Fibroblast of lung (primary cell): ENCODE measurements at regions not wholly inside any gene's neighbourhood (a gene's known extent, or its start where the extent isn't known, plus 50 kb on each side); places are given as distances from the start of the nearest gene placed in this dataset.
"Not testable (repeated sequence)": the region's sequence is repeated elsewhere in the genome, so short reads cannot be mapped to it uniquely, and the experiment has no call there.

Source experiments
- DNase-seq, 2 donors: peaks; one replicate each; pipeline versions ENCODE4 v3.0.0 to v3.0.0-alpha.2; 2010; ENCODE audit warnings: low read depth in 2 of 2
- H2AFZ ChIP-seq: 2 replicates; pipeline ENCODE4 v1.5.1; 2012; ENCODE audit warnings: low read length, control low read depth, inconsistent platforms
- H3K27ac ChIP-seq: 2 replicates; pipeline ENCODE4 v1.5.1; 2011; ENCODE audit warnings: low read length, control low read depth; ENCODE audit not compliant: insufficient read depth
- H3K27me3 ChIP-seq: 2 replicates; pipeline ENCODE4 v1.5.1; 2011; ENCODE audit warnings: mild to moderate bottlenecking, low read length; ENCODE audit not compliant: control insufficient read depth, insufficient read depth
- H3K36me3 ChIP-seq: 2 replicates; pipeline ENCODE4 v1.5.1; 2011; ENCODE audit warnings: low read length; ENCODE audit not compliant: control insufficient read depth, insufficient read depth
- H3K4me1 ChIP-seq: 2 replicates; pipeline ENCODE4 v1.5.1; 2011; ENCODE audit warnings: low read length; ENCODE audit not compliant: control insufficient read depth, insufficient read depth; ENCODE audit errors: extremely low read depth
- H3K4me2 ChIP-seq: 2 replicates; pipeline ENCODE4 v1.5.1; 2011; ENCODE audit warnings: low read length, control low read depth; ENCODE audit not compliant: insufficient read depth; ENCODE audit errors: extremely low read depth
- H3K4me3 ChIP-seq, 4 experiments: fragments of 200-600 bp in 1 of 4; sonication (generic) in 1 of 4; replicated peaks in 1 of 4; 2 replicates each; pipeline ENCODE4 v1.5.1; 2011 to 2016; ENCODE audit warnings: low read length in 4 of 4, low read depth in 3 of 4, mild to moderate bottlenecking in 3 of 4, control low read depth in 2 of 4, inconsistent platforms in 1 of 4, mixed read lengths in 1 of 4; ENCODE audit not compliant: insufficient read depth in 1 of 4; ENCODE audit errors: control extremely low read depth in 1 of 4
- H3K79me2 ChIP-seq: 2 replicates; pipeline ENCODE4 v1.5.1; 2012; ENCODE audit warnings: mild to moderate bottlenecking, low read length, inconsistent platforms; ENCODE audit not compliant: control insufficient read depth, insufficient read depth
- H3K9ac ChIP-seq: 2 replicates; pipeline ENCODE4 v1.5.1; 2011; ENCODE audit warnings: mild to moderate bottlenecking, low read length, control low read depth; ENCODE audit not compliant: insufficient read depth
- H3K9me3 ChIP-seq: 2 replicates; pipeline ENCODE4 v1.5.1; 2012; ENCODE audit warnings: low read depth, low read length; ENCODE audit not compliant: control insufficient read depth, insufficient read depth
- H4K20me1 ChIP-seq: 2 replicates; pipeline ENCODE4 v1.5.1; 2011; ENCODE audit warnings: low read length; ENCODE audit not compliant: control insufficient read depth, insufficient read depth; ENCODE audit errors: extremely low read depth
- EZH2 ChIP-seq: IDR thresholded peaks from 2 replicates; pipeline ENCODE4 v1.5.1; 2012; ENCODE audit warnings: low read length, control low read depth, mild to moderate bottlenecking; ENCODE audit errors: missing control alignments
- TF ChIP-seq, protein P1 (sequence below), 2 donors: IDR thresholded peaks in 1 of 2; conservative IDR thresholded peaks in 1 of 2; 1 replicate in 1 of 2; 2 replicates in 1 of 2; pipeline ENCODE4 v1.5.1; 2011 to 2012; ENCODE audit warnings: low read length in 2 of 2, control low read depth in 1 of 2, inconsistent platforms in 1 of 2, low read depth in 1 of 2, mild to moderate bottlenecking in 1 of 2

- Histone ChIP-seq H3K27me3 (no peaks in the 10 kb centered on the region), H3K27ac (no peak overlapping the region), H3K4me2 (no peak overlapping the region), H3K9ac (no peak overlapping the region), H3K9me3 (no peaks in the 10 kb centered on the region), H3K4me3 (no peak overlapping the region), H3K4me1 (no peaks in the 10 kb centered on the region), H3K36me3 (no peaks in the 10 kb centered on the region), H3K79me2 (no peaks in the 10 kb centered on the region), H4K20me1 (no peaks in the 10 kb centered on the region), H2AFZ (no peak overlapping the region)
- DNase-seq = no peak
- no peak for TF ChIP-seq EZH2
- TF ChIP-seq, protein P1, sequence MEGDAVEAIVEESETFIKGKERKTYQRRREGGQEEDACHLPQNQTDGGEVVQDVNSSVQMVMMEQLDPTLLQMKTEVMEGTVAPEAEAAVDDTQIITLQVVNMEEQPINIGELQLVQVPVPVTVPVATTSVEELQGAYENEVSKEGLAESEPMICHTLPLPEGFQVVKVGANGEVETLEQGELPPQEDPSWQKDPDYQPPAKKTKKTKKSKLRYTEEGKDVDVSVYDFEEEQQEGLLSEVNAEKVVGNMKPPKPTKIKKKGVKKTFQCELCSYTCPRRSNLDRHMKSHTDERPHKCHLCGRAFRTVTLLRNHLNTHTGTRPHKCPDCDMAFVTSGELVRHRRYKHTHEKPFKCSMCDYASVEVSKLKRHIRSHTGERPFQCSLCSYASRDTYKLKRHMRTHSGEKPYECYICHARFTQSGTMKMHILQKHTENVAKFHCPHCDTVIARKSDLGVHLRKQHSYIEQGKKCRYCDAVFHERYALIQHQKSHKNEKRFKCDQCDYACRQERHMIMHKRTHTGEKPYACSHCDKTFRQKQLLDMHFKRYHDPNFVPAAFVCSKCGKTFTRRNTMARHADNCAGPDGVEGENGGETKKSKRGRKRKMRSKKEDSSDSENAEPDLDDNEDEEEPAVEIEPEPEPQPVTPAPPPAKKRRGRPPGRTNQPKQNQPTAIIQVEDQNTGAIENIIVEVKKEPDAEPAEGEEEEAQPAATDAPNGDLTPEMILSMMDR (conservative IDR thresholded peaks at IDR 0.05 in 1 of 2, IDR thresholded peaks at IDR 0.05 in 1 of 2; ENCODE audit: low read depth in 1 of 2, low read length in 2 of 2) = no peak
These were observed 132.6 kb downstream of the GLUD2 start for GRCh38 chrX:121179972-121180371.

- H3K9me3 ChIP-seq = no peaks in the 10 kb centered on the region
- no peaks in the 10 kb centered on the region for H4K20me1 ChIP-seq
- DNase-seq = no peak
- H3K4me2 ChIP-seq = no peak overlapping the region
- no peaks in the 10 kb centered on the region for H3K4me1 ChIP-seq
- H3K79me2 ChIP-seq = no peaks in the 10 kb centered on the region
- H3K4me3 ChIP-seq = no peak overlapping the region
- H2AFZ ChIP-seq = no peak overlapping the region
- no peak overlapping the region for H3K9ac ChIP-seq
- no peaks in the 10 kb centered on the region for H3K36me3 ChIP-seq
- H3K27me3 ChIP-seq = no peaks in the 10 kb centered on the region
- no peak overlapping the region for H3K27ac ChIP-seq
- TF ChIP-seq, protein P1 (conservative IDR thresholded peaks at IDR 0.05 in 1 of 2, IDR thresholded peaks at IDR 0.05 in 1 of 2; ENCODE audit: low read depth in 1 of 2, low read length in 2 of 2) = no peak
- no peak for TF ChIP-seq EZH2
These were observed 144.4 kb downstream of the GLUD2 start for GRCh38 chrX:121191779-121192178.

DNA sequence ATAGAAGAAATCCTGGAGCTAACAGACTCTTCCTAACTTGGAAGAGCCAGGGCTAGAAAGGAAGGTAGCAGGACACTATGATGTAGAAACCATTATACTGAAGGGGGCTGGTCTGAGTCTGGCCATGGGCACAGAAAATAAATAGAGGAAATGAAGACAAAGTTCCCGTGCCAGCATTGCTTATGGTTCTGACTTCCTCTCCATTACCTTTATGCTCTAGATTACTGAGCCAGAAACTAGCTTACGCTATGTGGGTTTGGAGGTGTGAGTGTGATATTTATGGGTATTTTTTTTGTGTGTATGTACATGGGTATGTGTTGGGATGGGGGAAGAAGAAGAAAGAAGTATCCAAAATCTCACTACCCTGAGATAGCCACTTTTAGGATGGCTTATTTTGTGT lies 148.3 kb downstream of the GLUD2 start:
- H3K4me3 ChIP-seq = no peak overlapping the region
- no peaks in the 10 kb centered on the region for H3K36me3 ChIP-seq
- H3K27me3 ChIP-seq = no peaks in the 10 kb centered on the region
- no peaks in the 10 kb centered on the region for H4K20me1 ChIP-seq
- H3K4me2 ChIP-seq = no peak overlapping the region
- no peaks in the 10 kb centered on the region for H3K79me2 ChIP-seq
- TF ChIP-seq, protein P1 (conservative IDR thresholded peaks at IDR 0.05 in 1 of 2, IDR thresholded peaks at IDR 0.05 in 1 of 2; ENCODE audit: low read depth in 1 of 2, low read length in 2 of 2) = no peak
- no peaks in the 10 kb centered on the region for H3K4me1 ChIP-seq
- no peak overlapping the region for H2AFZ ChIP-seq
- H3K9me3 ChIP-seq = no peaks in the 10 kb centered on the region
- no peak for DNase-seq
- H3K9ac ChIP-seq = no peak overlapping the region
- no peak overlapping the region for H3K27ac ChIP-seq

- not testable (repeated sequence) for H3K9me3 ChIP-seq, H3K4me3 ChIP-seq, DNase-seq, H4K20me1 ChIP-seq, H2AFZ ChIP-seq, H3K27ac ChIP-seq, H3K4me2 ChIP-seq, H3K27me3 ChIP-seq, H3K9ac ChIP-seq, H3K36me3 ChIP-seq, H3K4me1 ChIP-seq, H3K79me2 ChIP-seq
These were observed 149.5 kb downstream of the GLUD2 start for GRCh38 chrX:121196872-121197444.
